GM21526 (cell line): ENCODE measurements at regions not wholly inside any gene's neighbourhood (a gene's known extent, or its start where the extent isn't known, plus 50 kb on each side); places are given as distances from the start of the nearest gene placed in this dataset.

Experiments
- ATAC-seq: cut with Tn5 transposase; IDR thresholded peaks from one replicate; pipeline ENCODE4 v1.9.1; 2021; ENCODE audit warnings: moderate library complexity; ENCODE audit not compliant: unreplicated experiment, low FRiP score

DNA sequence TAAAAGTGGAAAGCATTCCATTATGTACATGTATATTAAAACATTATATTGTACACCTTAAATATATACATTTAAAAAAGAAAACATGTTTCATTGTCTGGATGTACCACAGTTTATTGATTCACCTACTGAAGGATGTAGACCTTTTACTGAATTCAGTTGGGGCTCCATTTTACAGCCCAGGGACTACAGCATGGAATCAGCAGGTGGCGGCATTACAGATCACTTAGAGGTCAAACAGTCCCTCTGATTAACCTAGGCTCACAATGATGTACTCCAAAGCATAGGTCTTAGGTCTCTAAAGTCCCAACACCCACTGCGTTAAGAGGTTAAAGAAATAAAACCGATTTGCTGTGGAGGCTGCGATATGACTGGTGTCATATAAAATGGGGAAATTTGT lies 490.9 kb downstream of the SHISA9 start:
- no peak for ATAC-seq

DNA sequence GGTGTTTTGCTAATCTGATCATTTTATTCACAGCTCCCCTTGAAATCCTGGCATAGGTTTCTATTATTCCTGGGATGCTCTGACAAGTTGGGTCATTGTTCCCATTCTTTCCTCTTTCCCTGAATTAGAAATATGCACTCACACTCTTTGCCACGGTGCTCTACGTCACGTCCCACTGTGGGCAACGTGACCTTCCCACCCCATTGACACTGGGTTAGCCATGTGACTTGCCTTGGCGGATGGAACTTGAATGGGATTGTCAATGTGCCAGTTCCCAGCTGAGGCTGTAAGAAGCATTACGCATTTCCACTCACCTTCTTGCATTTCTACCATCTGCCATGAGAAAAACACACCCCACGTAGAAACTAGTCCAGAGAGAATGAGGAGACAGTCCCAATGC lies 492.4 kb downstream of the SHISA9 start:
- no peak for ATAC-seq

GRCh38 chr16:13394488-13394887 lies 493.1 kb downstream of the SHISA9 start:
- ATAC-seq = no peak

DNA sequence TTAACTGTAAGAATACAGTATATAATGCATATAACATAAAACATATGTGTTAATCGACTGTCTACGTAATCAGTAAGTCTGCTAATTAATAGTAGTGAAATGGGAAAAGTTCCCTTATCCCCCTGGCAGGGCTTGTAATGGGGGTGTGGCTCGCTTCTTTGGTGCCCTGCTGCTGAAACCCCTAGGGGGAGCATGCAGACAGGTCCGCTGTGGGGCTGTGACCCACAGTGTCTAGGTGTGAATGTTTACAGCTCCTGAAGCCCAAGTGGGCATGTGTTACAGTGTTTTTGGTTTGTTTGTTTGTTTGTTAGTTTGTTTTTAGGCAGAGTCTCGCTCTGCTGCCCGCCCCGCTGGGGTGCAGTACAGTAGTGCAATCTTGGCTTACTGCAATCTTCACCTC lies 495.7 kb downstream of the SHISA9 start:
- no peak for ATAC-seq

GRCh38 chr16:13401641-13402040 lies 500.2 kb downstream of the SHISA9 start:
- ATAC-seq = no peak

GRCh38 chr16:13402601-13403000 lies 501.2 kb downstream of the SHISA9 start:
- ATAC-seq = no peak

DNA sequence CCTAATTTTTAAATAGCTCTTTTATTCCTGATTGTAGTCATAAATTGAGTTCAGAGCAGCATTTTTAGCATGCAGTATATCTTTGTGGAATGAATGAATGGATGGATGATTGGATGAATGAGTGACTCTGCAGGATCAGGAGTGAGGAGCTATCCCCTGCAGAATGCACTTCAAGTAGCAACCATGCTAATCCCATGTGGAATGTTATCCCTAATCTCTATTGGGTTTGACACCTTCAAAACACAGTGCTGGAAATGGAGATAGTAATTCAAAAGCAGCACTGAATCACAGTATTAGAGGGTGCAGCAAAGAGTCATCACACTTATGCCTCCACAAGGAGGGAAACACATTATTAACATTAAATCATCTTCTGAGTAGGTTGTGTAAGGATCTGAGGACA lies 501.9 kb downstream of the SHISA9 start:
- no peak for ATAC-seq

DNA sequence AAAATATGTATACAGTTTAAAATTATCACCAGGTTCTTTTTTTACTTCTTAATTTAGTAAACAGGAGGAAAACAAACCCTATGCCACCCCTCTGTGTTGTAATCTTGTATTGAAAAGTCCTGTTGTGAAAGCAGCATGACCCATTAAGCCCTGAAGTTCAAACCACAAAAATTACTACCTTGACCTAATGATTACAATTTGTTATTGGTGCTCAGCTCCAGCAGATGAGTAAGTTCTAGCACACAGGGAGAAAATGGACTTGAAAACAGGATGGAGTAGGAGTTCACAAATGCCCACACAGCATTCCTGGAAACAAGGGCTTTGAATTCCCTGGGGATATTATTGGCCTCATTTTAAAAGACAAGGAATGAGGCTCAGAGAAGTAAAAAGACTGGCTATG lies 505.8 kb upstream of the ERCC4 start:
- no peak for ATAC-seq

GRCh38 chr16:13419589-13419988 lies 500.4 kb upstream of the ERCC4 start:
- ATAC-seq = no peak

DNA sequence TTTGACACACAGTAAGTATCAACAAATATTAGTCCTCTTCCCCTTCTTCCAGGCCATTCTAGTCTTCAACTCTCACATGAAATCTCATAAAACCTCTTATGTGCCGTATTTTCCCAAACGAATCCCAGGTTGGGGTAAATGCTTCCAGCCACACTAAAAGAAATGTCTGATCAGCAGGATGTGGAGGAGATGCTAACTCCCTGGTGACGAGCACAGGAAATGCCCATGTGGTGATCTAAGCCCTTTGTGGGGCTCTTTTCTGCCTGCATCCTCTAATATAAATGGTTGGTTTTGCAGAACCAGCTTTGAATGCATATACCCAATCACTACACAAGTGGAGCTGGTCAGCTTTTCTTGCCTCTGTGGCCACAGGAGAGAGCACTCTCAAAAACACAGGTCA lies 498.2 kb upstream of the ERCC4 start:
- no peak for ATAC-seq

GRCh38 chr16:13425836-13426235 lies 494.1 kb upstream of the ERCC4 start:
- ATAC-seq = no peak

DNA sequence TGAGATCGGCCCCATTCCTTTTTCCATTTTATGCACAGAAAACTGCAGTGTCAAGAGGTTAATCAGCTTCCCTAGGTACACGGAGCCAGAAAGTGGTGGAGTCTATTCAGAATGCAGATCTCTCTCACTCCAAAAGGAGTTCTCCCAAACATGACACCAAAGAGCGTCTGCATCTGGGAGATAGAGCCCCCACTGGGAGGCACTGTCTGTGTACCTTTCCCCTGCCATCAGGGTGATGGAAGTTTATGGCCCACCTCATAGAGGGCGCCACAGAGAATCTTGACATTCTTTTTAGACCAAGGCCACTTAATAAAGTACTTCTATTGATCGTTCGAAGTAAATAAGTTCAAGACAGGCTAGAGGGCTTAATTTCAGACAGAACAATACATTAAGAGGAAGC lies 493.7 kb upstream of the ERCC4 start:
- no peak for ATAC-seq

- no peak for ATAC-seq
These were observed 493.2 kb upstream of the ERCC4 start for GRCh38 chr16:13426736-13427135.

GRCh38 chr16:13427943-13428342 lies 492.0 kb upstream of the ERCC4 start:
- ATAC-seq = no peak

DNA sequence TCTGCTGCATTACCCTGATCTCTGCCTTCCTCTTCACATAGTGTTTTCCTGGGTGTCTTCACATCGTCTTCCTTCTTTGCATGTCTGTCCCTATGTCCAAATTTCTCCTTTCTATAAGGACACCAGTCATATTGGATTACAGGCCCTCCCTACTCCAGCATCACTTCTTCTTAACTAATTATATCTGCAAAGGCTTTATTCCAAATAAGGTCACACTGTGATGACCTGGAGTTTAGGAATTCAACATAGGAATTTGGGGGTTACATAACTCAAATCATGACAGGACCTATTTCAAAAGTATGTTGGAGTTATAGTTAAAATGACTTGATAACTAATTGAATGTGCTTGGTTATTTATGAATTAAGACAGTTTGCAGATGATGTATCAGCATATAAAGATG lies 490.5 kb upstream of the ERCC4 start:
- ATAC-seq = no peak

DNA sequence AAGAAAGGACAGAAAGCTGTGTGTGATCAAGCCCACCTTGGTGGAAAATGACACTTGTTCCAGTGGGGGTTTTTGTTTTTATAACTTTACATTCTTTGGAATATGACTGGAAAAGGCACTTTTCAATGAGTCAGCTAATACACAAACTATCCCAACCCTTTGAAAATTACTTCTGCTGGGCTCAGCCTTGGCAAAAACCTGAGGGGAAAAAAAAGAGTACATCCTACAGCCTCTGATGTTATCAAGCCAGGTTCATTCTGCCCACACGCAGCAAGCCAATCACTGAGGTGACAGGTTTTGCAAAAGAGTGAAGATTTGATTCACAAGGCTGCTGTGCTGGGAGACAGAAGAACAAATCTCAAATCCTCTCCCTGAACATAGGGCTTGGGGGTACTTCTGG lies 484.5 kb upstream of the ERCC4 start:
- no peak for ATAC-seq

- ATAC-seq = no peak
These were observed 484.0 kb upstream of the ERCC4 start for GRCh38 chr16:13435873-13436474.

- ATAC-seq = no peak
These were observed 483.1 kb upstream of the ERCC4 start for GRCh38 chr16:13436641-13437412.

GRCh38 chr16:13437413-13437795 lies 482.6 kb upstream of the ERCC4 start:
- ATAC-seq = no peak

- no peak for ATAC-seq
These were observed 481.9 kb upstream of the ERCC4 start for GRCh38 chr16:13438064-13438463.

DNA sequence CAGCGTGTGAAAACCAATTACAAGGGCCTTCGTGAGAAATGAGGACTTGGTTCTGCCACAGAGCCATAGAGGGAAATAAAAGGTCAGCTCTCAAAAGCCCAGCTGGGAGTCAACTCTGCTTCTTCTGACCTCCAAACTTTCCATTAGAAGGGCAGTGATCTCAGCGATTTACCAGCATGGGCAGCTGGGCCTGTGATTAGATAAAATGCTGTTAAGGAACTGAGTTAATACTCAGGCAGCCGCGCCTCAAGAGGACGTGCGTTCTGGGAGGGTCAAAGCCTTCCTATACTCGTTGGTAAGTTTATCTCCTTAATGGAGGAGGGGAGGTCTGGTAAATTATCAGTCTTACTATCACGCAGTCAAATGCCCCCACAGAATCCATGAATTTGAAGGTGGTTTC lies 480.2 kb upstream of the ERCC4 start:
- no peak for ATAC-seq

DNA sequence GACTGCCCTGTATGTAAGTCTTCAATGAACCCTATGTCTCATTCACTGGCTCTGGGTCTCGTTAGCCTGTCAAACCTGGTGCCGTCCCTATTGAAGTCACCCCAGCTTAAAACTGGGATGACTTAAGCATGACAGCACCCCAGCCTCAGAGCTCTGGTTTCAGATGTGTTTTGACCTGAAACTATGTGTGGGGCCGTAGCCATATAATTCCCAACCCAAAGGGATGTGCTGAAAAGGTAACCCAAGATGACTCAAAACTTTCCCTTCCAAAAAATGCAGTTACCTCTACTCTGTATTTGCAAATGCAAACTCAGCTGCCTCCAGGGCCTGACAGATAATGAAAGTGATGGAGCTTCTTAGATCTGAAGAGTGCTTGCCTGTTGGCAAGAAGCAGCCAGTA lies 478.3 kb upstream of the ERCC4 start:
- no peak for ATAC-seq

DNA sequence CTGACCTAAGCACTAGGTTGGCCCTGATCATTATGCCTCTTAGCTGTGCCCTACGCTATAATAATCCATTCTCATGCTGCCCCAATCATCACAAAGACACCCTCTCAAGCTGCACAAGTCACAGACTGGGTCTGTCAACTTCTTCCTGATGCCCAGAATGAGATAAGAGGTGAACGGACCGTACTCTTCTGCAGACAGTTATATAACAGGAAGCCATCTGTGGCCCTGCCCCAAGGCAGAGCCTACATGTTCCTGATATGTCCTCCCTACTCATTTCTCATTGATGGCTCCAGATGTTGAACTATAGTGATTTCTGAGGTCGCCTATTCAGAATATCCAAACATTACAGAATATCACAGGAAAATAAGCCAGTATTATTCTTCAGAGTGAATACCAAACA lies 471.6 kb upstream of the ERCC4 start:
- ATAC-seq = no peak
